IMR-90 (cell line): ENCODE measurements at regions not wholly inside any gene's neighbourhood (a gene's known extent, or its start where the extent isn't known, plus 50 kb on each side); places are given as distances from the start of the nearest gene placed in this dataset.

Experiments
- BHLHE40 ChIP-seq: fragments of 150-350 bp; IDR thresholded peaks from 2 replicates; pipeline ENCODE4 v1.6.1; 2016; ENCODE audit warnings: mild to moderate bottlenecking, low read depth, low read length
- CEBPB ChIP-seq: IDR thresholded peaks from 2 replicates; pipeline ENCODE4 v1.6.1; 2012; ENCODE audit warnings: low read depth, low read length, improper control_type of control experiment
- CHD1 ChIP-seq: IDR thresholded peaks from 2 replicates; pipeline ENCODE4 v1.6.1; 2012; ENCODE audit warnings: low read depth, low read length, improper control_type of control experiment
- FOS ChIP-seq: fragments of 150-350 bp; IDR thresholded peaks from 2 replicates; pipeline ENCODE4 v1.6.1; 2016; ENCODE audit warnings: low read depth, low read length
- MAZ ChIP-seq: IDR thresholded peaks from 2 replicates; pipeline ENCODE4 v1.6.1; 2012; ENCODE audit warnings: low read depth, mild to moderate bottlenecking, low read length, improper control_type of control experiment, moderate library complexity, borderline replicate concordance
- MXI1 ChIP-seq: IDR thresholded peaks from 2 replicates; pipeline ENCODE4 v1.6.1; 2012; ENCODE audit warnings: low read depth, mild to moderate bottlenecking, low read length, moderate library complexity, borderline replicate concordance
- NFE2L2 ChIP-seq: fragments of 150-350 bp; IDR thresholded peaks from 2 replicates; pipeline ENCODE4 v1.6.1; 2016; ENCODE audit warnings: low read depth, mild to moderate bottlenecking, low read length
- POLR2A ChIP-seq: IDR thresholded peaks from 2 replicates; pipeline ENCODE4 v1.6.1; 2012; ENCODE audit warnings: mild to moderate bottlenecking, low read depth, low read length
- RAD21 ChIP-seq: IDR thresholded peaks from 2 replicates; pipeline ENCODE4 v1.6.1; 2012; ENCODE audit warnings: low read length, improper control_type of control experiment
- RFX5 ChIP-seq: IDR thresholded peaks from 2 replicates; pipeline ENCODE4 v1.8.0; 2012; ENCODE audit warnings: low read depth, mild to moderate bottlenecking, low read length, moderate library complexity
- SMC3 ChIP-seq: fragments of 150-350 bp; IDR thresholded peaks from 2 replicates; pipeline ENCODE4 v1.6.1; 2016; ENCODE audit warnings: low read depth, mild to moderate bottlenecking, antibody characterized with exemption, low read length, moderate library complexity
- TF ChIP-seq, protein P1 (sequence below): conservative IDR thresholded peaks from 2 replicates; pipeline ENCODE4 v1.5.1; 2012; ENCODE audit warnings: mild to moderate bottlenecking, low read depth, low read length, improper control_type of control experiment
- TF ChIP-seq, protein P2 (sequence below): fragments of 150-350 bp; IDR thresholded peaks from 2 replicates; pipeline ENCODE4 v1.6.1; 2016; ENCODE audit warnings: low read depth, mild to moderate bottlenecking, low read length, moderate library complexity, borderline replicate concordance
- TF ChIP-seq, protein P3 (sequence below): fragments of 150-350 bp; IDR thresholded peaks from 2 replicates; pipeline ENCODE4 v1.6.1; 2017; ENCODE audit warnings: mild to moderate bottlenecking, antibody characterized with exemption, low read length, low read depth

DNA sequence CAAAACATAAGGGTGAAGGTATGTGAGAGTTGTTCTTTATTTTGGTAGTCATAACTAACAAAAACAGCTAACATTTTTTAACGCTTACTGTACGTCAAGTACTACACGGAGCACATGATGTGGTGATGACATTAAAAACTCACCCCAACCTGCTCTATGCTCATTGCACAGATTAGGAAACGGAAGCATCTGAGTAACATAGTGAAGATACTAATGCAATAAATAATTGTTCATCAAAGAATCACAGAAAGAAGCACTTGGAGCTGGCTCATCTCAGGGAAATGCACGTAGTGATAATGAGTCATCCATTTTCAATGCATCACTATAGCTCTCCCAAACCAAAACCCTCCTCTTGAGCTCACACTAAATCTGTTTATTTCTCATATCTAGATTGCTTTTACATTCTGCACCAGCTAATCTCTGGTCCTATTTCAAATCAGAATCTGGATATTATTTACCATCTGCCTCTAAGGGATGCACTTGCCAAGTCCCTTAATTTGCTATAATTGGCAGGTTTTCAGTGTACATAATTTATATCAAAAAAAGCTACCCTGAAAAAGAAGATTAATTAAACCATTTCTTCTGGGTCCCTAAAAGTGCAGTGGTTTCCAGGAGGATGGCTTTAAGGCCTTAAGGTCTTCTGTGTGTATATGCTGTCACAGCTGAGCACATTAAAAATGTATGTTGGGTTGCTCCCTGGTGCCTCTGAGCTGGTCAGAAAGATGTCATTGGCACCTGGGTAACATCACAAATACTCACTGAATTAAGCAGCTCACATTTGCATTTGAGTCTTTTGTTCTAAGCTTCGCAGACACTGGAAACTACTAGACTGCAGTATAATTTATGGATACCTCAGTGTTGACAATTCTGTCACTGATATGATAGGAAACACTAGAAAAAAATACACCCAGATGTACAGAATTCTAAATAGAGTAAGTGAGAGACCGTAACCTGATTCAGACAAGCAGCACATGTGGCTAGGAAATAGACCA is 677.4 kb upstream of the CITED2 start:
- TF ChIP-seq CEBPB (peak; percentile 92), FOS (peak; percentile 94), MAZ (peak; percentile 13; the same call in 1 of the 2 replicates), RAD21 (peak; percentile 33), RFX5 (no peak), POLR2A (no peak), NFE2L2 (no peak; the same call in 1 of the 2 replicates), BHLHE40 (peak; percentile 92), MXI1 (no peak), CHD1 (no peak), SMC3 (no peak)
- TF ChIP-seq, protein P1, sequence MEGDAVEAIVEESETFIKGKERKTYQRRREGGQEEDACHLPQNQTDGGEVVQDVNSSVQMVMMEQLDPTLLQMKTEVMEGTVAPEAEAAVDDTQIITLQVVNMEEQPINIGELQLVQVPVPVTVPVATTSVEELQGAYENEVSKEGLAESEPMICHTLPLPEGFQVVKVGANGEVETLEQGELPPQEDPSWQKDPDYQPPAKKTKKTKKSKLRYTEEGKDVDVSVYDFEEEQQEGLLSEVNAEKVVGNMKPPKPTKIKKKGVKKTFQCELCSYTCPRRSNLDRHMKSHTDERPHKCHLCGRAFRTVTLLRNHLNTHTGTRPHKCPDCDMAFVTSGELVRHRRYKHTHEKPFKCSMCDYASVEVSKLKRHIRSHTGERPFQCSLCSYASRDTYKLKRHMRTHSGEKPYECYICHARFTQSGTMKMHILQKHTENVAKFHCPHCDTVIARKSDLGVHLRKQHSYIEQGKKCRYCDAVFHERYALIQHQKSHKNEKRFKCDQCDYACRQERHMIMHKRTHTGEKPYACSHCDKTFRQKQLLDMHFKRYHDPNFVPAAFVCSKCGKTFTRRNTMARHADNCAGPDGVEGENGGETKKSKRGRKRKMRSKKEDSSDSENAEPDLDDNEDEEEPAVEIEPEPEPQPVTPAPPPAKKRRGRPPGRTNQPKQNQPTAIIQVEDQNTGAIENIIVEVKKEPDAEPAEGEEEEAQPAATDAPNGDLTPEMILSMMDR: no peak
- TF ChIP-seq, protein P2, sequence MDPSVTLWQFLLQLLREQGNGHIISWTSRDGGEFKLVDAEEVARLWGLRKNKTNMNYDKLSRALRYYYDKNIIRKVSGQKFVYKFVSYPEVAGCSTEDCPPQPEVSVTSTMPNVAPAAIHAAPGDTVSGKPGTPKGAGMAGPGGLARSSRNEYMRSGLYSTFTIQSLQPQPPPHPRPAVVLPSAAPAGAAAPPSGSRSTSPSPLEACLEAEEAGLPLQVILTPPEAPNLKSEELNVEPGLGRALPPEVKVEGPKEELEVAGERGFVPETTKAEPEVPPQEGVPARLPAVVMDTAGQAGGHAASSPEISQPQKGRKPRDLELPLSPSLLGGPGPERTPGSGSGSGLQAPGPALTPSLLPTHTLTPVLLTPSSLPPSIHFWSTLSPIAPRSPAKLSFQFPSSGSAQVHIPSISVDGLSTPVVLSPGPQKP: no peak
- TF ChIP-seq, protein P3, sequence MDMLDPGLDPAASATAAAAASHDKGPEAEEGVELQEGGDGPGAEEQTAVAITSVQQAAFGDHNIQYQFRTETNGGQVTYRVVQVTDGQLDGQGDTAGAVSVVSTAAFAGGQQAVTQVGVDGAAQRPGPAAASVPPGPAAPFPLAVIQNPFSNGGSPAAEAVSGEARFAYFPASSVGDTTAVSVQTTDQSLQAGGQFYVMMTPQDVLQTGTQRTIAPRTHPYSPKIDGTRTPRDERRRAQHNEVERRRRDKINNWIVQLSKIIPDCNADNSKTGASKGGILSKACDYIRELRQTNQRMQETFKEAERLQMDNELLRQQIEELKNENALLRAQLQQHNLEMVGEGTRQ: peak; percentile 78
